GM21515 (cell line): ENCODE measurements at regions not wholly inside any gene's neighbourhood (a gene's known extent, or its start where the extent isn't known, plus 50 kb on each side); places are given as distances from the start of the nearest gene placed in this dataset.

Experiments
- ATAC-seq: cut with Tn5 transposase; IDR thresholded peaks from one replicate; pipeline ENCODE4 v1.9.1; 2021; ENCODE audit not compliant: unreplicated experiment

- ATAC-seq, result no peak
These were observed 780.0 kb downstream of the SEMA5A start for GRCh38 chr5:8765886-8766285.

DNA sequence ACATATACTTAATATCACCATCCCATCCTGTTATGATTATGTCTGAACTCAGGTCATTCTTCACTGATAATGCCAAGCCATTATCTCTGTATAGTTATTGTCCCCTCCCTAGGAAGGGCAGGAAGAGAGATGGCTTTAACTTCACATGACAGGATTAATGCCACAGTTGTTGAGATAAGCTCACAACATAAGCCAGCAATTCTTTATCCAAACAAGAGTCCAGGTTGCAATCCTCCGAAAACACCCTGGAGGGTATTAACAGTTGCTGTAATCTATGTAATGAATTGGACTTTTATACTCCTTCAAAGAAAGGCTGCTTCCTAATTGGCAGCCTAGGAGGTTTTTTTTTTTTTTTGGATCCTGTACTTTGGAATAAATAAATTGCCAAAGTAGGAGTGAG lies 779.4 kb downstream of the SEMA5A start:
- no peak for ATAC-seq

GRCh38 chr5:8767111-8767510 lies 778.8 kb downstream of the SEMA5A start:
- ATAC-seq, result no peak

GRCh38 chr5:8767746-8768145 lies 778.1 kb downstream of the SEMA5A start:
- no peak for ATAC-seq

- no peak for ATAC-seq
These were observed 776.2 kb downstream of the SEMA5A start for GRCh38 chr5:8769631-8770030.

- ATAC-seq, result no peak
These were observed 775.4 kb downstream of the SEMA5A start for GRCh38 chr5:8770431-8770830.

DNA sequence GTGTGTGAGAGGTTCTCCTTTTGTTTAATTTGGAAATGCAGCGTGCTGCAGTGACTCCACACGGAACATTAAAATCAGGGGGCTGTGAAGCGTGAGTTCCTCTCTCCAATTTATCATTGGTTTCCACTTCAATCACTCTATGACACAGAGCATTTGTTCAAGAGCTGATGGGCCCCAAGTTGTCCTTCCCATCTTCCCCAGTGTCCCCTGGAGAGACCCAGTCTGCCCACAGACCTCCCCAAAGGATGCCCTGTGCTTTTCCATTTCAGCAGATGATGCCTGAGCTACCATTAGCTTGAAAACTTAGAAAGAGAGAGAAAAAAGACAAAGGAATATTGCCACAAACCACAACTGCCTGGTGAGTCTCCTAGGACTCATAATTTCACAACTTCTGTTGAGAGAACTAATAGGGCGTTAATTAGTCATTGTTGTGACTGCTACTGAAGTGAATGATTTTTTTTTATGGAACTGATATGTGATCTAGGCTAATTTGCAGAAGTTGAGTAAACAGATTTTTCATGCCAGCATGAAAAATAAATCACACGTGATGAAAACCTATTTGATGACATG lies 772.7 kb downstream of the SEMA5A start:
- ATAC-seq, result no peak

DNA sequence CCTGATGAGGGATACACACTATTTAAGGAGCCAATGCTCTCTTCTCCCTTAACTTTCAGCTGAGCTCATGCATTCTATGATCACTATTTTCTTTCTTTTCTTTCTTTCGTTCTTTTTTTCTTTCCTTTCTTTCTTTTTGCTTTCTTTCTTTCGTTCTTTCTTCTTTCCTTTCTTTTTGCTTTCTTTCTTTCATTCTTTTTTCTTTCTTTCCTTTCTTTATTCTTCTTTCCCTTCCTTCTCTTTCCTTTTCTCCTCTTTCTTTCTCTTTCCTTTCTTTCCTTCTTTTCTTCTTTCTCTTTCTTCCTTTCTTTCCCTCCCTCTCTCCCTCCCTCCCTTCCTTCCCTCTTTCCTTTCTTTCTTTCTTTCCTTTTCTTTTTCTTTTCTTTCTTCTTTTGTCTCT lies 761.2 kb downstream of the SEMA5A start:
- ATAC-seq, result no peak

- ATAC-seq, result no peak
These were observed 757.6 kb downstream of the SEMA5A start for GRCh38 chr5:8788246-8788645.

DNA sequence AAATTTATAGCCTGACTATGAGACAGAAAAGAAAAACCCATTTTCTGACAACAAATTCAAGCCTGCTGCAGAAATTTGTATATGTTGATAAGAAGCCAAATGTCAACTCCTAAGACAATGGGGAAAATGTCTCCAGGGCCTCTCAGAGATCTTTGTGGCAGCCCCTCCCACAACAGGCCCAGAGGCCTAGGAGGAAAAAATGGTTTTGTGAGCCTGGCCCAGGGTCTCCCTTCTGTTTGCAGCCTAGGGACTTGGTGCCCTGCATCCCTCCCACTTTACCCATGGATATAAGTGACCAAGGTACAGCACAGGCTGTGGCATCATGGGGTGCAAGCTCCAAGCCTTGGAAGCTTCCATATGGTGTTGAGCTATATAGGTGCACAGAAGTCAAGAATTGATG lies 740.2 kb downstream of the SEMA5A start:
- no peak for ATAC-seq

DNA sequence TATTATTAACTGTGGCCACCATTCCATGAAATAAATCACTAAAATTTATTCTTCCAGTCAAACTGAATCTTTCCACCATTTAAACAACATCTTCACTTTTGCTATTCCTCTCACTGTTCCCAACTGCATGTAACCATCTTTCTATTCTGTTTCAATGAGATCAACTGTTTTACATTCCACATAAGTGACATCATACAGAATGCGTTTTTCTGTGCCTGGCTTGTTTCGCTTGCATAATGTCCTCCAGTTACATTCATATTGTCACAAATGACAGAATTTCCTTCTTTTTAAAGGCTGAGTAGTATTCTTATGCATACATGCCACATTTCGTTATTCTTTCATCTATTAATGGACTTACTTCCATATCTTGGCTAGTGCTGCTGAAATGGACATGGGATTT lies 738.2 kb downstream of the SEMA5A start:
- ATAC-seq, result no peak

- no peak for ATAC-seq
These were observed 734.3 kb downstream of the SEMA5A start for GRCh38 chr5:8811581-8811980.

DNA sequence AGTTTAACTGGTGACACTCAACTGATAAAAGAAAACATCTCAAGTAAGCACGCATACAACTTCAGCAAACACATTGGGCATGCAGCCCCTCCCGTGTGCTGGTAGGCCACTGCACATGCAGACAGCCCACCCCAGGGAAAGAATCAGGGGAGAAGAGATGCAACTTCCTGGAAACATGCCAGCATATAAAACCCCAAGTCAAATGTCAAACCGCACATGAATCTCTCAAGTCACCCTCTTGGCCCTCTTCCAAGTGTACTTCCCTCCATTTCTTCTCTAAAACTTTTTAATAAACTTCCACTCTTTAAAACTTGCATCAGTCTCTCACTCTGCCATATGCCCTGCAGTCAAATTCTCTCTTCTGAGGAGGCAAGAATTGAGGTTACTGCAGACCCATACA lies 732.7 kb downstream of the SEMA5A start:
- ATAC-seq, result no peak

- ATAC-seq, result no peak
These were observed 731.8 kb downstream of the SEMA5A start for GRCh38 chr5:8814105-8814504.

DNA sequence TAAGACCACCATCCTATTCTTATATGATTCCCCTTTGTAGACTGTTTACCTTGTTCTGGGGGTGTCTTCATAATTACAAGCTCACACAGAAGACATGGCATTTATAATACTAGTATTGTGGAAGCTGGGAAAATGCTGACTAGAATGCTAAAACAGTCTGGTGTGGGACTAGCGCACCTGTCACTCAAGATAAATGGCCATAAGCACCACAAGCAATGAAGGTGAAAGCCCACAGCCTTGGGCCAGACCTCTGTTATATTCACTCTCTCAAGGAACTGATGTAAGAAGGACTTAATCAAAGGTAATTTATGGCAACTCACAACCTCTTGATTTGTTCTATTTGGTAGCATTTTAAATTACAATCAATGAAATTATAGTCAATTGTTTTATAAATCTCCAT lies 721.5 kb downstream of the SEMA5A start:
- no peak for ATAC-seq

GRCh38 chr5:8825139-8825757 lies 720.6 kb downstream of the SEMA5A start:
- no peak for ATAC-seq

GRCh38 chr5:8826508-8826907 lies 719.4 kb downstream of the SEMA5A start:
- no peak for ATAC-seq

DNA sequence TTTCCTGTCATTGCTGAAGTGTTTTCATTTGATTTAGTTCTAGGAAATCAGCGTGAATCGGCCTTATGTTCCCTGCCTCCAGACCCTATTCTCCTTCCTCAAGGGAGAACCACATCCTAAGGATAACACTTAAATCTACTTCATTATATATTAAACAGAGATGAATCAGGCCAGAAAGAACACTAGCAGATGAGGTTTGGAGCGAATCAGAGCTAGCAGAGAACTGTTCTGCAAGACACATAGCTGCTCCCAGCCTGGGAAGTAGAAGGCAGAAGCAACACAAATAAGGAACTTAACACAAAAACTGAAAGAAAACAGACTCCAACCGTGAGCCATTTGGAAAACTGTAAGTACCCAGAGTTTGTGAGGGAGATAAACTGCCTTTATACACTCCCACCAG lies 718.2 kb downstream of the SEMA5A start:
- ATAC-seq, result no peak

DNA sequence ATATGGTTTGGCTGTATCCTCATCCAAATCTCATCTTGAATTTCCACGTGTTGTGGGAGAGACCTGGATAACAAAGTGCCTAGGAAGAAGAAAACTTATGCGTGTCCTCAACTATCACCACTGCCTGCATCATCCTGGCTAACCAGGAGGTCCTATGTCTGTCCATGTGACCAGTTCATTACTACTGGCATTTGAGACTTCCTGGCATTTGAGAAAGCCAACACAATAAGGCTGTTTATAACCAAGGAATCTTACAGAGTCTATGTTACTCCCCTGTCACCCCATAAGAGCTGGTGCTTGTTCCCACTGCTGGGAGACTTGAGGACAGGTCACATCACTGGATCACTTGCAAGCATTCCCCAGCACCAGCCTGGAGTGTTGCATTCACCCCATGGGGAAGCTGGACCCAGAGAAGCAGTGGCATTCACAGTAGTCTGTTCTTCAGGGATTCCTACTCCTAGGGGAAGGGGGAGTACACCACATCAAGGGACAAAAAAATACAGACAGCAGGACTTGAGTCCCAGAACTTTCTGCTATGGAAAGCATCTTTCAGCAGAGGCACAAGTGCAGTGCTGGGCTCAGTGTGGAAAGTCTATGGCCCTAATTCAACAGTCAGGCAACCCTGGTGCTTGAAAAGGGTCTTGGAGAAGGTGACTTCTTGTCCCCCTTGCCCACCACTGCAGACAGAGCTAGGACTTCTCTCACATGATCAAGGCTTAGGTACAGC lies 717.1 kb downstream of the SEMA5A start:
- no peak for ATAC-seq

- ATAC-seq, result no peak
These were observed 716.4 kb downstream of the SEMA5A start for GRCh38 chr5:8829323-8830029.

GRCh38 chr5:8831251-8831650 lies 714.6 kb downstream of the SEMA5A start:
- no peak for ATAC-seq

GRCh38 chr5:8831854-8832253 lies 714.0 kb downstream of the SEMA5A start:
- ATAC-seq, result no peak
